UCSD-AML1 (cell line): ENCODE measurements at regions not wholly inside any gene's neighbourhood (a gene's known extent, or its start where the extent isn't known, plus 50 kb on each side); places are given as distances from the start of the nearest gene placed in this dataset.

Source experiments
- DNase-seq: peaks from one replicate; lab custom pipeline; 2025; ENCODE audit not compliant: unreplicated experiment; lab: John Stamatoyannopoulos, UW

- DNase-seq: no peak
These were observed 216.0 kb downstream of the PMP22 start for GRCh38 chr17:15048933-15049794.

GRCh38 chr17:15048381-15048780 is 216.7 kb downstream of the PMP22 start:
- DNase-seq: no peak

GRCh38 chr17:15042311-15042710 is 222.8 kb downstream of the PMP22 start:
- no peak for DNase-seq

- no peak for DNase-seq
These were observed 225.8 kb downstream of the PMP22 start for GRCh38 chr17:15039366-15039765.

GRCh38 chr17:15038656-15039055 is 226.5 kb downstream of the PMP22 start:
- no peak for DNase-seq

- DNase-seq: no peak
These were observed 228.9 kb downstream of the PMP22 start for GRCh38 chr17:15036238-15036637.

- no peak for DNase-seq
These were observed 233.2 kb downstream of the PMP22 start for GRCh38 chr17:15031975-15032374.

GRCh38 chr17:15029469-15029868 is 235.7 kb downstream of the PMP22 start:
- DNase-seq: no peak

GRCh38 chr17:15027853-15028252 is 237.3 kb downstream of the PMP22 start:
- no peak for DNase-seq

- no peak for DNase-seq
These were observed 239.0 kb downstream of the PMP22 start for GRCh38 chr17:15026088-15026487.

GRCh38 chr17:15023589-15024336 is 241.4 kb downstream of the PMP22 start:
- DNase-seq: no peak

- DNase-seq: no peak
These were observed 246.0 kb downstream of the PMP22 start for GRCh38 chr17:15019158-15019557.

GRCh38 chr17:15012351-15012980 is 252.7 kb downstream of the PMP22 start:
- no peak for DNase-seq

- no peak for DNase-seq
These were observed 256.0 kb downstream of the PMP22 start for GRCh38 chr17:15009087-15009486.

GRCh38 chr17:15007147-15007553 is 258.0 kb downstream of the PMP22 start:
- no peak for DNase-seq

GRCh38 chr17:15006421-15007128 is 258.6 kb downstream of the PMP22 start:
- no peak for DNase-seq

GRCh38 chr17:15000661-15001060 is 264.5 kb downstream of the PMP22 start:
- no peak for DNase-seq

GRCh38 chr17:14997290-14997689 is 267.8 kb downstream of the PMP22 start:
- no peak for DNase-seq

- no peak for DNase-seq
These were observed 279.0 kb downstream of the PMP22 start for GRCh38 chr17:14986127-14986526.

- DNase-seq: no peak
These were observed 292.3 kb downstream of the PMP22 start for GRCh38 chr17:14972844-14973243.

- no peak for DNase-seq
These were observed 294.1 kb downstream of the PMP22 start for GRCh38 chr17:14971054-14971453.
